ENCODE measurements at regions not wholly inside any gene's neighbourhood (a gene's known extent, or its start where the extent isn't known, plus 50 kb on each side); places are given as distances from the start of the nearest gene placed in this dataset.
"Not testable (repeated sequence)": the region's sequence is repeated elsewhere in the genome, so short reads cannot be mapped to it uniquely, and the experiment has no call there.

DNA sequence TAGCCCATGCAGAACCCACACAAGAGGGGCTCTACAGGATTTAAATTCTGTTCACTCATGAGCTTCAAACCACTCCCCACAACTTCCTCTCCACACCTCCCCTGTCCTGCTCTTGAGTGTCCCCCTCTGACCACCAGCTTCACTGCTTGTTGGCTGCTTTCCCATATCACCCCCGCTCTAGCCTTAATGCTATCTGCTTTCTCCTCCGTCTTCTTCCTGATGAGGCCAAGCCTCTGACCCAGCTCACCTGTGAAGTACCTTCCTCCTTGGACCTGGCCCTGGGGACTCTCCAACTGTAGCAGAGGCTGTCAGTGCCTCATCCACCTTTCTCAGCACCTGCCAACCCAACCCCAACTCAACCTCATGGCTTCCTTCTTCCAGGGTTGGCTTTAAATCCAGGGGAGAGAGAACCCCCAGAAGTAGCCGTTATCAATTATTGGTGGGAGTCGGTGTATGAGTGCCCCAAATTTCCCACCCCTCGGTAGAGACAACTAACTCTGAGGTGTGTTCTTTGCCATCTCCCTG, 174.8 kb downstream of the MINAR1 start:
- DNase-seq (ENCODE audit: low spot score): no peak

DNA sequence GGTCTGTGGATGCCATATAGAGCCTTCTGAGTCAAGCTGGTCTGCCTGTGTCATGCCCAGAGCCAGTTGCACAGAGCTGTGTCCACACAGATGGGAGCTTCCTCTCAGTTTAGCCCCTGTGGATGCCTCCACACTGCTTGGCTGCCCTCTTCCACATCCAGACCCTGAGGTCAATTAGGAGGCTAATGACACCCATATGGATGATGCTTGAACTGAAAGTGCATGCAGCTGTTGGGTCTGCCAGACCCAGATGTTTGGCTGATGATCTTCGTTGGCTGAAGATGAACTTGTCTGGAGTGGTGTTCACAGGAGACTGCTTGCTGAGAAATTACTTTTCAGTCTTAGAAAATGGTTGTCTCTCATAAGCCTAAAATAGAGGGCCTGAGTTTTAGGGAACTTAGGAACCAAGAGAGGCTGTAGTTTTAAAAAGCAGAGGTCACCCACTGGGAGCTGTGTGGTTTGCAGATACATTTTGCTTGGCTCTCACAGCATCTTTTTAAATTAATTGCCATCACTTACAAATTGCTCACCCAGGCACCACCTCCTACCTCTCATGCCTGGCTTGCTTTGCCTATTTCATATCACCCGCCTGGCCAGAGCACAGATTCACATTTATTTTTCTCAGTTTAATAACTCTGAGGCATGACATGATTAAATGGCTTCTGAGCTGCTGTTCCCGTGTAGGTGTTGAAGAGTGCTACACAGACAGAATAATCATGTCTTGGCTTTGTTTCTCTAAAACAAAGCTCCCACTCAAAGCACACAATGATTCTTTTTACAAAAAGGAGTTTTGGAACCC, 176.1 kb downstream of the MINAR1 start:
- no peak for DNase-seq (ENCODE audit: low spot score)

DNA sequence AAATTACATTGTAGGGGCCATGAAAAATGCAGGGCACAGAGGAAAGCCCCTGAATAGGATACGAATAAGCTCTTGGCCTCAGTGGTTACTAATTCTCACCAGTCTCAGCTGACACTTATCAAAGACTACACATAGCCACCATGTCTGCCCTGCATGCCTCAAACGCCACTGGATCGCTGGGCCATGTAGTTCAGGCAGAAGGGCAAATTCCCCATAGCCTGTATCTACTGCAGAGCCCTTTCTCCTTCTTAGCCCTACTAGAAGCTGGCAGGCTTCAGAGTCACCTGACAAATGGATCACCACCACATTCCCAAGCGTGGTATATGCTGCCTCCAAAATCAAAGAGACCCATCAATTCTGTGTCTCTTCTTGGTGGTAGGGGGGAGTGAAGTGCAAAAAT, 177.4 kb downstream of the MINAR1 start:
- DNase-seq (ENCODE audit: low spot score): no peak

DNA sequence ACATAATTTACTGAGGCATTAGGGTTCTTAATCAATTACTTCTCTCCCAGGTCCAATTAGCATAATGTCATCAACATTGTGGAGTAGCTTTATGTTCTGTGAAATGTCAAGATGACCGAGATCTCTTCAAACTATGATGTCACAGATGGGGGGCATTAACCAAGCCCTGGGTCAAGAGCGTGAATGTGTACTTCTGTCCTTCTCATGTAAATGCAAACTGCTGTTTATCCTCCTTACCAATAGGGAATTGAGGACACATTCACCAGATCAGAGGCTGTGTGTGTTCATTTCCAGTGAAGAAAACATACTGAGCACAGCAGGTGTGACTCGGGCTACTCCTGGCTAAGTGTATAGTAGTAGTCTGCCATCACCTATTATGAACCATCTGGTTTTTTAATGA, 177.9 kb downstream of the MINAR1 start:
- no peak for DNase-seq (ENCODE audit: low spot score)

DNA sequence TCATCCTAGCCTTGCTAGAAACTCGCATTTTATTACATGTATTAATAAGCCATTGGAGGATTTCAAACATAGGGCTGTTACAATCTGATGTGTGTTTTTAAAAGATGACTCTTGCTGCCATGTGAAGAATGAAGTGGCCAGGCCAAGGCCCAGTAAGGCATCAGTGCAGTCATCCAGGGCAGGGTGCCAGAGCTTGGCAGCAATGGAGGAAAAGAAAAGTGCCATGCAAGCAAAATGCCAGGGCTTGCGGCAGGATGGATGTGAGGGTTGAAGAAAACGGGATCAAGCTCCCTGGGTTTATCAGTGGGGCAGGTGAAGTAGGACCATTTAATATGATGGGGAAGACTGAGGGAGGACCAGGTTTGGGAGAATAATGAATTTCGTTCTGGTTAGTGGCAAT, 183.6 kb downstream of the MINAR1 start:
- DNase-seq (ENCODE audit: low spot score): no peak

DNA sequence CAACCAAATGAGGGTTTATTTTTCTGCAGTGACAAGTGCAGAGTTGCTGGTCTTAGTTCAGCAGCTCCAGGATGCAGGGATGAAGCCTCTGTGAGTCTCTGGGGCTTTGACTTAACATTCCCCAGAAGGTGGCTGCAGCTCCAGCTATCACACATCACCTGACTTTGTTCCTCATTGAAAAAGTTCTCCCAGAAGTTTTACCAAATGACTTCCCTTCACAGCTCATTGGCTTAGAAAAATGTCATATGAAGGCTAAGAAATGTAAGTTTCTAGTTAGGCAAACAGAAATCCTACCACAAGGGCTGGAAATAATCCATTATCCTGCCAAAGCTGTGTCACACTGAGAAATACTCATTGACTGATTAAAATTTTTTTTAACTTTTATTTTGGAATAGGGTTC, 184.9 kb downstream of the MINAR1 start:
- DNase-seq (ENCODE audit: low spot score): no peak

DNA sequence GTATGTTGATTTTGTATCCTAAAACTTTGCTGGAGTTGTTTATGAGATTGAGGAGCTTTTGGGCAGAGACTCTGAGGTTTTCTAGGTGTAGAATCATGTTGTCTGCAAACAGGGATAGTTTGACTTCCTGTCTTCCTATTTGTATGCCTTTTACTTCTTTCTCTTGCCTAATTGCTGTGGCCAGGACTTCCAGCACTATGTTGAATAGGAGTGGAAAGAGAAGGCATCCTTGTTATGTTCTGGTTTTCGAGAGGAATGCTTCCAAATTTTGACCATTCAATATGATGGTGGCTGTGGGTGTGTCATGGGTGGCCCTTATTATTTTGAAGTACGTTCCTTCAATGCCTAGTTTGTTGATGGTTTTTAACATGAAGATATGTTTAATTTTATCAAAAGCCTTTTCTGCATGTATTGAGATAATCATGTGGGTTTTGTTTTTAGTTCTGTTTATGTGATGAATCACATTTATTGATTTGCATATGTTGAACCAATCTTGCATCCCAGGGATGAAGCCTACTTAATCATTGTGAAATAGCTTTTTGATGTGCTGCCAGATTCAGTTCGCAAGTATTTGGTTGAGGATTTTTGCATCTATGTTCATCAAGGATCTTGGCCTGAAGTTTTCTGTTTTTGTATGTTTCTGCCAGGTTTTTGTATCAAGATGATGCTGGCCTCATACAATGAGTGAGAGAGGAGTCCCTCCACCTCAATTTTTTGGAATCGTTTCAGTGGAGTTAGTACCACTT, 188.1 kb downstream of the MINAR1 start:
- no peak for DNase-seq (ENCODE audit: low spot score)

DNA sequence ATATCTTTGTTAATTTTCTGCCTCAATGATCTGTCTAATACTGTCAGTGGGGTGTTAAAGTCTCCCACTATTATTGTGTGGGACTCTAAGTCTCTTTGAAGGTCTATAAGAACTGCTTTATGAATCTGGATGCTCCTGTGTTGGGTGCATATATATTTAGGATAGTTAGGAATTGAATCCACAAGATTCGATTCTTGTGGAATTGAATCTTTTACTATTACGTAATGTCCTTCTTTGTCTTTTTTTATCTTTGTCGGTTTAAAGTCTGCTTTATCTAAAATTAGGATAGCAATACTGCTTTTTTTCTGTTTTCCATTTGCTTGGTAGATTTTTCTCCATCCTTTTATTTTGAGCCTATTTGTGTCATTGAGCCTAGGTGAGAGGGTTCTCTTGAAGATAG, 189.7 kb downstream of the MINAR1 start:
- DNase-seq (ENCODE audit: low spot score): not testable (repeated sequence)

DNA sequence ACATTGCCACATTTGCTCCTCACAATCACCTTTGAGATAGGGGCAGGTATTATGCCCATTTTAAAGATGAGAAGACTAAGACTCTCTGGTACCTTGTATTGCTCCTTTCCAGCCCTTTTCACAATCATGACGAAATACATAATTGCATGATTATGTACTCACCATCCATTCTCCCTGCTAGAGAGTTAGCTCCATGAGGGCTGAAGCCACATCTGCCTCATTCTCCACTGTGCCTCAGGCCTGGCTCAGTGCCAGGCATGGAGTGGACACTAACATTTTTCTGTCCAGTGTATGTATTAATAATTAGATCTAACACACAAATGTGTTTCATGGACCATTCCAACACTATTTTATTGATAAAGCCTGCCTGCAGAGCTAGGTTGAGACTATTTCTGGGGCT, 191.4 kb downstream of the MINAR1 start:
- DNase-seq (ENCODE audit: low spot score): no peak

DNA sequence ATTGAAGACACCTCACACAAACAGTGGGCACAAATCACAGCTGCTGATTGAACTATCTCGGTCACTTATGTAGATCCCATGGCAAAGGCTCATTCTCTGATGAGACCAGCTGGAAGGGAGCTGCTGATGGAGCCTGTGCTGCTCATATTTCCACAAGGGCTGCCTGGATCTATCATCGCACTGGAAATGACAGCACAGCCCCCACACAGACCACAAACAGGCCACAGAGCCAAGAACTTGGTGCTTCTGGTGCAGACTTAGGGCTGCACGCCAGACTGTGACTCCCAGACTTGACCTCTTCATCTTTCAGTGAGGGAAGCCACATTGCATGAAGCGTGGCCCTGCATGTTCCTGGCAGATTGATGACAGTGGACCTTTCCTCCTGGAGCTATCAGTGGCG, 197.6 kb downstream of the MINAR1 start:
- DNase-seq (ENCODE audit: low spot score): no peak

DNA sequence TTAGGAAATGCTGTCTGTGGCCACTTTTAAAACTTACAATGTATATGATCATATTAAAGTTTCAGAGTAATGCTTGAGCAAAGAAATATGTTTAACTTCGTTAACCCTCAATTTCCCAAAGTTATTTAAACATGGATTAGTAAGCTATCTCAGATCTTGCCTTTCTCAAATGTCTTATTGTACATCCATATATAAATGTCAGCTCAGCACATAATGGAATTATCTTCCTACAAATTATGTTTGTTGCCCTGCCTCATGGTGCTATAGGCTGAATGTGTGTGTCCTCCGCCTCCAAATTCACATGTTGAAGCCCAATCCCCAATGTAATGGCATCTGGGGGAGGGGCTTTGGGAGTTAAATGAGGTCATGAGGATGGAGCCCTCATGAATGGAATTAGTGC, 200.3 kb downstream of the MINAR1 start:
- DNase-seq (ENCODE audit: low spot score): no peak

DNA sequence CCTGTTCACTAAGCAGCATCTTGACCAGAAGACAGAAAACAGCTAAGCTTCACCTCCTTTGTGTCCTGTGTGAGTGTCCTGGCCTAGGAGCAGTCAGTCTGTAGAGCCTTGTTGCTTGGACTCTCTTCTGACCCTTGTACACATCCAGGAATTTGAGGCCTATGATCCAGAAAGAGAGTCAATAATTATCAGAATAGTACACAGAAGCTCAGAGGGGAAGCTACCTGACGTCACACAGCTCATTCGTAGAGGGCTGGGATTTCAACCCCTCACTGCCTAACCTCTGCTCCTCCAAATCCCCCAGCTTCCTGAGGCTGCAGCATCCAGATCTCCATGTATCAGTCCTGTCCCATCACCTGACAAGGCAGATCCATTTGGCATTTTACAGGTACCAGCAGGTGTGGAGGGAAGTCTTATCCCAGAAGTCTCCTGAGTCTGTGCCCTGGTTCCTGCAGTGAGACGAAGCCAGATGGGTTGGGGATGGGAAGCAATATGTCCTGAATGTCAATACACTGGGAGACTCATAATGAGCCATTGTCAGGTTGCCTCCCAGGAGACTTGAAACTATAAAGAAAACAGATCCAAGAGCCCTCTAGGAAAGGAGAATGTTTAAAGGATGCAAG, 203.1 kb downstream of the MINAR1 start:
- DNase-seq (ENCODE audit: low spot score): no peak

DNA sequence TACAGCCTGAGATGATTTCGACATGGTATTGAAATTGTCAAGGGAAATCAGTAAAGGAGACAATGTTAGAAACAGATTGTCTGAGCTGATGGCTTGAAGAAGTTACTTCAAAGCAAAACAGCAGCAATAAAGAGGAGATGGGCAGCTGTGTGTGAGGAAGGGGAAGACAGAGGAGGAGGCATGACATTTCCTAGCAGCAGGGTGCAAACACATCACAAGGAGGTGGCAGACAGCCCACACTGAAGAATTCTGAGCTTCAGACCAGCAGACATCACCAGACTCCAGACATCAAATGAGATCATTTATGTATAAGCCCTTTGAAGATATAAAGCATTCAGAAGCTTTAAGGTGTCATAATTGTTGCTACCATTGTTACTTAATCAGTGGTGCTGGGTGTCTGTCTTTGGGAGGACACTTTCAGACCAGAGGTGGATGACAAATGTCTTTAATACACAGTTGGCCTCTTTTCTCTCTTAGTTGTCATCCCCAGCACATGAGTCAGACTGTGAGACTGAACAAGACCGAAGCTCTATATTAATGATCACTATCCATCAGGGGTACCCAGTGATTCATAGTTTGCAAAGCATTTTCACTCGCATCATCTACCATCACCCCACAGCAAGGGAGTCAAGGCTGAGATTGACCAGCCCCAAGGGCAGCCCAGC, 203.9 kb downstream of the MINAR1 start:
- no peak for DNase-seq (ENCODE audit: low spot score)

DNA sequence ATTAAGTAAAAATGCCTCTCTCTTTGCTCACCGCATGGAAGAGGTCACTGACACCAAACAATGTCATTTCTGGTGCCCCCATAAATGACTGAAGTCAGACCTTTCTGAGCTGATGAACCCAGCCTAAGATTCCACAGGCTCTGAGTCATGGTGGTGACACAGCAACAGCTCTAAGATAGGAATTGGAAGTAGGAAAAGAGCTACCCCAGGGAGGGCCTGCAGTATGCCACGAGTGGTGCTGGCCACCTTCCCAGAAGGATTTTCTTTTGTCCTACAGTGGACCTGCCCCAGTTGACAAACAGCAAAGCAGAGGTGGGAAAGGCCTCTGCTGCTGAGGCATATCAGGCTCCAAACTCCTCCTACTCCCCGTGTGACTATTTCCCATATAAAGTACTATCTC, 208.1 kb downstream of the MINAR1 start:
- DNase-seq (ENCODE audit: low spot score): peak; percentile 75

DNA sequence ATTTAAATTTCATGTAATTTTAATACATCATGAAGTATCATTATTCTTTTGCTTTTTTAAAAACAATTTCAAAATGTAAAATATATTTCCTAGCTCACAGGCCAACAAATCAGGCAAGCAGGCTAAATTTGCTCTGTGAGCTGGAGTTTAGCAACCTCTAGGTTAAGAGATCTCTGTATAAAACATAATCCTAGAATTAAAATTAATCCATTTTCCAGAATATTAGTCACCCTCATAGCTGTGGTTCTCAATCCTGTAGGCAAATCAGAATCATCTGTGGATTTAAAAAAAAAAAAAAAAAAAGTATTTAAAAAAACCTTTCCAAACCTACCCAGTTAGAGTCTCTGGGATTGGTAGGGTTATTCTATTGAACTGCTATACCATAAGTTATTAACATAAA, 209.7 kb downstream of the MINAR1 start:
- no peak for DNase-seq (ENCODE audit: low spot score)

DNA sequence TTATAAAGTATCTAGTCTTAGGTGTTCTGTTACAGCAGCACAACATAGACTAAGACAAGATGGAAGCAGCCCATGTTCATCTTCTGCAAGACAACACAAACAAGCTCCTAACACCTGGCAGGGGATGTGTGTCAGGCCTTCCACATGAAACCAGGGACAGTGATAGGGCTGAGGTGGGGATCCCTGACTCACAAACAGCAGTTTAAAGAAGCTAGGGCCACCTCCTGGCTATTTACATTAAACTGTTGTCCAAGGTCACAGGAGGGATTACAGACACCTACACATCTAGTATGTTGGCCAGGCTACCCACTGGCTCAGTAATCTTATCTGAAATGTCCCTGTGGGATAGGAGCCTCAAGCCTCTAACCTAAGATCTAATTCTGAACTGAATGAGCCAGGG, 211.3 kb downstream of the MINAR1 start:
- no peak for DNase-seq (ENCODE audit: low spot score)

DNA sequence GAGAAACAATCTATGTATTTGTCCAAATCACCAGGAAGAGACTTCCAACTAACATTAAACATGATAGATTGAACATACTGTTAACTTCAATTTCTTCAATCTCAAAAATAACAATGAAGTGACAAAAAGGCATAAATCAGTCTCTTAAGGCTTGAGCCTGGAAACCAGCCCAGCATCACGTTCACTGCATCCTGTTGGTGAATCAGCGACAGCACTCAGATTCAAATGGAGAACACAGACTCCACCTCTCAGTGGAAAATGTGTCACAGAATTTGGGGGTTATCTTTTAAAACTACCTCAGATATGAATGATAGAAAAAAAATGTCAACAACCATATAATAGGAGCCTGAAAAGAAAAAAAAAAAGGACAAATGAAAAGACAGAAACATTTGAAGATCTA, 212.0 kb downstream of the MINAR1 start:
- no peak for DNase-seq (ENCODE audit: low spot score)

DNA sequence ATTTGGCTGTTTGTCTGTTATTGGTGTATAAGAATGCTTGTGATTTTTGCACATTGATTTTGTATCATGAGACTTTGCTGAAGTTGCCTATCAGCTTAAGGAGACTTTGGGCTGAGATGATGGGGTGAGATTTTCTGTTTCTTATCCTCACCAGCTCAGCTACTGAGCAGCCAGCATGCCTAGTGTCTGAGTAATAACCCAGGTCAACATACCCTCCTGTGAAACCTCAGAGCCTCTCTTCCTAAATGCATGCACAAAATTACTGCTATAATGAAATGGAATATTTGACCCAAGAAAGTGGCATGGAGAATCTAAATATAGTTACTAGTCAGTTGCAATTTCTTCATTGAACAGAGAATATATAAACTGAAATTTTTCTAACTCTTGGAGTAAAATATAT, 220.8 kb downstream of the MINAR1 start:
- not testable (repeated sequence) for DNase-seq (ENCODE audit: low spot score)

DNA sequence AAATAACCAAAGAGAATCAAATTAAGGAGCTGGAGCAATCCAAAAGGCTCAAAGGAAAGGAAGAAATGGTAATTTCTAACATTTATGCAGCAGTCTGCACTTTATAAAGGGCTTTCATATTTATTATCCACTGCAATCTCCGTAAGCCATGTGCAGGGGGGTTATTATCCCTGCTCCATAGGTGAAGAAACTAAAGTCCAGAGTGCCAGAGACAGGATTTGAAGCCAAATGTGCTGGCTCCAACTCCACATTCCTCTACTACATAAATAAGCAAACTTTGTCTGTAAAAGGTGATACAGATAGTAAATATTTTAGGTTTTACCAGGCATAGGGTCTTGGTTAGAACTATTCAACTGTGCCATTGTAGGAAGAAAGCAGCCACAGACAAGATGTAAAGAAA, 221.4 kb downstream of the MINAR1 start:
- DNase-seq (ENCODE audit: low spot score): no peak

DNA sequence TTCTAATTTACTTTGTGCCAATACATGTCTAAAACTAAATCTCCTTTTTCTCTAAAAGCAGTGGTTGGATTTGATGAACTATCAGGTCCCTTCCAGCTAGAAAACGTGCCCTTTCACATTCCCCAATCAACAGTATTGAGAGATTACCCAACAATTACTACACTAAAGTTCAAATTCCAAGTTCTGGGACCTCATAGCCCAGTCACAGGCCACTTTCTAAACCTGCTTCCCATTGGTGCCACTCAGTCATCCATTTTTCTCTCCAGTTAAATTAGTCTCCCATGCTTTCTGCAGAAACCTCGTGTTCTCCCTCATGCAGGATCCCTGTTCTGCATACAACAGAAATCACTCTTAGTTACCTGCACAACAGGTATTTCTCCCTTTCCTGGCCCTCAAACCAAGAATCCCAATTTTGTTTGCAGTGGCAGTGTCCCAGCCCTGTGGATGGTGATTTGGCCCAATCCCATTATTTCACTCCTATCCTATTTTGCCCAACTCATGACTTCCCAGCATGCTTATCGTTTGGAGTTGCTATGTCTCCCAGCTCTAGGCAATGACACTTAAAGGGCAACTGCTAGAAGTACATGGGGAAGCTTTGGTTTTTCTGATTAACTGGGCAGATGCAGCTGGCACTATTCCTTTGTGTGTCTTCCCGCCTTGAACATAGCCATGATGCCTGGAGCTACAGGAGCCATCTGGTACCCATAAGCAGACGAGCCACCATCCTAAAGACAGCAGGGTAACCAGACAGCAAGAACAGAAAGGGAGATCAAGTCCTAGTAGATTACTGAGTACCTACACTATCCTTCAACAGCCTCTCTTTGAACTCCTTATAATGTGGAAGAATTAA, 224.2 kb downstream of the MINAR1 start:
- DNase-seq (ENCODE audit: low spot score): no peak

DNA sequence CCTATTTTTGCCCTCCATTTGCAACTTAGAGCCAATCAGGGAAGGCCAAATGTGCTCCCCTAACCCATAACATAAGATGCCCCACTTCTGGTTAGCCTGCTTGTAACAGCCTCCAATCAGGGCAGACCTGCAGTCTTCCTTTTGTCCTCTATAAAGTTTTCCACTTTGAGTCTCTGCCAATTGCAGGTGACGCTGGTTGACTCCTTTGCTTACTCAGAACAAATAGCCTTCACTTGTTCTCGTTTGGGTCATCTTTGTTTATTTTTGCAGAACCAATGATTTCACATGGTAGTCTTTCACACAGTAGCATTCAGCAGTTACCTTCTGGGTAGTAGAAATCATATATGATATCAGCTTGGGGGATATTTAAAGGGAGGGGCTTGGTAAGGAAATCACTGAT, 225.6 kb downstream of the MINAR1 start:
- DNase-seq (ENCODE audit: low spot score): no peak

Data from mucosa of gallbladder (tissue), 1 donor.